CD4-positive, alpha-beta T cell treated with Interferon gamma for 1 hour (primary cell): ENCODE measurements at regions not wholly inside any gene's neighbourhood (a gene's known extent, or its start where the extent isn't known, plus 50 kb on each side); places are given as distances from the start of the nearest gene placed in this dataset.

Experiments used
- DNase-seq: peaks from one replicate; pipeline ENCODE4 v3.0.0-alpha.2; 2020

- DNase-seq: no peak
Measured at GRCh38 chr14:85445151-85445795, 84.7 kb upstream of the FLRT2 start.

- no peak for DNase-seq
Measured at GRCh38 chr14:85447883-85448282, 82.1 kb upstream of the FLRT2 start.

- no peak for DNase-seq
Measured at GRCh38 chr14:85451421-85451820, 78.5 kb upstream of the FLRT2 start.

- no peak for DNase-seq
Measured at GRCh38 chr14:85453401-85454225, 76.3 kb upstream of the FLRT2 start.

GRCh38 chr14:85454226-85454813 is 75.6 kb upstream of the FLRT2 start:
- no peak for DNase-seq

DNA sequence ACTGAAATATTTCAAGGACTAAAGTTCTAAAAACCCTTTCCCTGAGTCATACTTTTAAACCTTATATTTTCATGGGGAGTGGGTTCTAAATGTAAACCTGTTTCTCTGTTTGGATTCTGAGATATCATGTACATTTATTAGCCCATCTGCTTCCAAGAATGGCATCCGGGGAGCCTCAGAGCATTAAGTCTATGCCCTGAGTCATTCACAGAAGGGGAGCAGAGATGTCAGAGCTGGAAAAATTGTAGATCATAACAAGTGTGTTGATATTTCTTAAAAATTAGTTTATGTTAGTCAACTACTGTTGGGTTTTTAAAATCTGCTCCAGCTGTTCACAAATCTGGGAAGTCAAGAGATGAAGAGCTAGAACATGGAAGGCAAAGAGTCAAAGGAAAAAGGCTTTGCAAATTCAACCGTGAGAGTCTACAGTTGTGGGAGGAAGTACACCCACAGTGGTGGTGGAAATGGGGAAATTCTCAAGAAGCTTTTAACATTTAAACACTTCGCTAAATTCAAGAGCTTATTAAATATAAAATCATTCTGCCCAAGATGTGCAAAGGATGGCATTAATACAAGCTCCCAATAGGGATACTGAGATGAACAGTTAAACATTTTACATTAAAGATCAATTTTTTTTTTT is 70.5 kb upstream of the FLRT2 start:
- no peak for DNase-seq

DNA sequence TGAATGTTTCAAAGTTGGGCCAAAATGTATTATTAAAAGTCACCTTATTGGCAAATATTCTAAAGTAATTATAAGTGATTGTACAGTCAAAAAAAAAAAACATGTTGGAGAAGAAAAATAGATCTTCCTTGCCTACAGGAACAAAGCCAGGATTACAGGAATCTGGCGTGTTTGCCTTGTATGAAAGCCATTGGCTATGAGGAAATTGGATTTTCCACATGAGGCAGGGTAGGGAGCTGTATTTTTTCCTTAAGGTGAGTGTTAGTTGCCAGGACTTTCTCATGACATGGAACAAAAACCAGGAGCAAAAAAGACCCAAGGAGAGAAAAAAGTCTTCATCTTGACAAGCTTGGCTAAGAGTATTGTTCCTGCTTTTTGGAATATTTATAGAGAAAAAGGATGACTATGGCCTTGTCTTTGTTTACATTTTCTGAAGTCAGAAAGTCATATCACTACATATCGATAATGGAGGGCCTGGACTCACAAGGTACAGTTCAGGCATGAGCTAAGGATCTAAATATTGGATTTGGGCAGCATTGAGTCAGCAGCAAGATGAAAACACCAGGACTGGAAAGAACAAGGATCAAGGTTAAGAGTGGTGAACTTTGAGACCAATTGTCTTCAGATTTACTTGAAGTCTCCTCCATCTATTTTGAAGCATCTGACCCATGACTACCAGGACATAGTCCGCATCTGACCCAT is 68.4 kb upstream of the FLRT2 start:
- DNase-seq: no peak

DNA sequence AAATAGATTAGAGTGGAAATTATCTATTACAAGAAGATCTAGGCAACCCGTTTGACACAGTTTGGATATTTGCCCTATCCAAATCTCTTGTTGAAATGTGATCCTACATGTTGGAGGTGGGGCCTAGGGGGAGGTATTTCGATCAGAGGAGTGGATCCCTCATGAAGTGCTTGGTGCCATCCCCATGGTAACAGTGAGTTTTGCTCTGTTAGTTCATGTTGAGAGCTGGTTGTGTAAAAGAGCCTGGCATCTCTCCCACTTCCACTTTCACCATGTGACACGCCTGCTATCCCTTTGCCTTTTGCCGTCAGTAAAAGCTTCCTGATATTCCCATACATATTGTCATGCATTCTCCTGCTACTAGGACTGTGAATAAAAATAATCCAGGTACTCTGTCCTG is 66.4 kb upstream of the FLRT2 start:
- DNase-seq: no peak

DNA sequence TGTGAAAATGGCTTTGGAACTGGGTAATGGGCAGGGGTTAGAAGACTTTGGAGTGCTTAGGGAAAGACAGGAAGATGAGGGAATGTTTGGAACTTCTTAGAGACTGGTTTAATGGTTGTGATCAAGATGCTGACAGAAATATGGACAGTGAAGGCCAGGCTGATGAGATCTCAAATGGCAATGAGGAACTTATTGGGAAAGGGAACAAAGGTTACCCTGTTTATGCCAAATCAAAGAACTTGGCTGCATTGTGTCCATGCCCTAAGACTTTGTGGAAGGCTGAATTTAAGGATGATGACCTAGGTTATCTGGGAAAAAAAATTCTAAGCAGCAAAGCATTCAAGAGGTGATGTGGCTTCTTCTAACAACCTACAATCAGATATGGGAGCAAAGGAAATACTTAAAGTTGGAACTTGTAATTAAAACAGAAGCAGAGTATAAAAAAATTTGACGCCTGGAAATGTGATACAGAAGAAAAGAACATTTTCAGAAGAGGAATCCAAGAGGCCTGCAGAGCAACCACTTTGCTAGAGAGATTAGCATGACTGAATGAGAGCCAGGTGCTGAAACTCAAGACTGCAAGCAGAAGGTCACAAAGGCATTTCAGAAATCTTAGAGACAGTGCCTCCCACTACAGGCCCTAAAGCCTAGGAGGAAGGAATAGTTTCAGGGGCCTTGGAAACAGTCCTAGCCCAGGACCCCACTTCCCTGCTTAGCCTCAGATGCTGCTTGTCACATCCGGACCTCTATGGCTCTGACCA is 65.6 kb upstream of the FLRT2 start:
- DNase-seq: no peak

- no peak for DNase-seq
Measured at GRCh38 chr14:85466678-85467077, 63.3 kb upstream of the FLRT2 start.

DNA sequence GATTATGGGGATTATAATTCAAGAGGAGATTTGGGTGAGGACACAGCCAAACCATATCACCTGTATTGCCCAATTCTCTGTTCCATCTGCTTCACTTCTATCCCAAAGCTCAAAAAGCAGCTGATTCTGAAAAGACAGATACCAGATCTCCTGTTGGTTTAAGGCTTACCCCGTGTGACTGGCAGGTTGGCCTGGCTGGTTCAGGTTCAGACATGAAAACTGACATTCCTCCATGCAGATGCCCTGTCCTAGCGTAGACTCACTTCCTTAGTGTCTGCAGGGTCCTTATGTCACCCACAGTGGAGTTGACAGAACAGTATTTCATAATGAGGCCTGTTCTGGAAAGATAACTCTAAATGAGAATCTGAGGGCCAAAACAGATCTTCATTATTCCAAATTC is 61.1 kb upstream of the FLRT2 start:
- DNase-seq: no peak

DNA sequence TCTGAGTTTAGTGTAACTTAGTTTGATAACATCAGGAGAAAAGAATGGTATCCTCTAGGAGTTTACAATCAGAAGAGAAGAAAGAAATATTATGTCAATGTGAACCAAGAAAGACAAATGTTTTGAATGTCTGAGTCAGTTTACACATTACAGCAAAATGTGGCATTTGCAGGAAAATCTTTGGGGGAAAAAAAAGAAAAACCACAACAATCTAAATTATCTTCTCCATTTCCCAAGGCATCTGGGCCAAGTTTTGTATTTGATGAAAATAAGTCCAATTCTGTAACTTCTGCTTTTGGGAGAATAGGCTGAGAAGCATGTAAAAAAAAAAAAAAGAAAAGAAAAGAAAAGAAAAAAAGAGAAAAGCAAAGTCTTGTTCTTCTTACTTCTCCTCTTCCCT is 58.8 kb upstream of the FLRT2 start:
- DNase-seq: no peak

DNA sequence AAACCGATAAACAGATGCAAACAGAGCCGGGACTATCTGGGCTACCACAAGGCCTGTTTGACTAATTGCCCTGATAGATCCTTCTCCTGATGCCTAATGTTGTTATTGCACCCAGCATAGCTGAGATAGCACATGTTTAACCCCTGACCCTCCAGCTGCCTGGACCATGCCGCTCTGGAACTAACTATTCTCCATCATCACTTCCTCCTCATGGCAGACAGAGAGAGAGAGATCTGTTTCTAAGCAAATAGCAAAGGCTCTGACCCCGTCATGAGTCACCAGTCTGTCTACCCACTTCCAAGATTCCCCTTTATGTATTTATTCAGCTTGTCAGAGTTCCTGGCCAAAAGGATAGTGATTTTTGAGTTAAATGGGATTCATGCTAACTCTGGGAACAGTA is 58.2 kb upstream of the FLRT2 start:
- no peak for DNase-seq

GRCh38 chr14:85474431-85474830 is 55.5 kb upstream of the FLRT2 start:
- no peak for DNase-seq

DNA sequence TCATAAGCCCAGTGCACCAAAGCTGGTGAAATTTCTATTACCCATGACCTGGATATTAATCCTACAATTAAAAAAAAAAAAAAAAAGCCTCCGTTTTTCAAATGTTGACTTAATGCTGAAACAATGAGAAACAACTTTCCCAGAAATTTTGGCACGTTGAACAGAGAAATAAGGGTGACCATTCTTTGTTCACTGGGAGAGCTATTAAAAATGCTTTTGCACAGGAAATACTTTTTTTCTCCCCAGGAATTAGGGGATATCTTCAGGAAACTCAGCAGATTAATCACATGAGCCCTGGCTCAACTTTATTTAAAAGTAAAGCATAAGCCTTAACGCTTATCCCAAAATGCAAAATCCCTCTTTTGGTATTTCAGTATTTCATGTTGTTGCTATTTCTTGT is 54.8 kb upstream of the FLRT2 start:
- no peak for DNase-seq

DNA sequence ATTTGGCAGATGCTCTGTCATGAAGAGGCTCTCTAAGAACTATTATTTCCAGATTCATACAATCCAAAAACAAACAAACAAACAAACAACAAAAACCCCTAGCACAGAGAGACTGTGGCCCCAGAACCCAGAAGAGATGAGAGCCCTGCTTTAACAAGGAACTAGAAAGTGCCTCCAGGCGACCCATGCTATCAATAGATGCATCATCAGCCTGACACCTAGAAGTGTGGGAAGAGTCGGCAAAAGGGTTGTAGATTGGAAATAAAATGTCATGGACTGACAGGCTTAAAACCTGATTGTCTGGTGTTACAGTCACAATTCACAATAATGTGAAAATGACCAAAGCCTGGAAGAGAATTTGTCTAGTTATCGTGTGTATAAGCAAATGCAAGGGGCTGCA is 50.6 kb upstream of the FLRT2 start:
- DNase-seq: no peak

GRCh38 chr14:85479771-85480170 is 50.2 kb upstream of the FLRT2 start:
- no peak for DNase-seq
